Osteoblast (primary cell): ENCODE measurements at regions not wholly inside any gene's neighbourhood (a gene's known extent, or its start where the extent isn't known, plus 50 kb on each side); places are given as distances from the start of the nearest gene placed in this dataset.

ENCODE experiments used
- DNase-seq: peaks from one replicate; pipeline ENCODE4 v3.0.0; 2011; ENCODE audit warnings: low spot score, mixed read lengths; ENCODE audit not compliant: insufficient read length; ENCODE audit errors: missing footprints
- H2AFZ ChIP-seq: 2 replicates; pipeline ENCODE4 v1.6.0; 2011; ENCODE audit warnings: mild to moderate bottlenecking, low read length
- H3K27ac ChIP-seq: 2 replicates; pipeline ENCODE4 v1.5.1; 2011; ENCODE audit warnings: mild to moderate bottlenecking, low read depth, low read length, moderate library complexity
- H3K27me3 ChIP-seq: 2 replicates; pipeline ENCODE4 v1.6.0; 2012; ENCODE audit warnings: mild to moderate bottlenecking, control low read depth, inconsistent platforms, low read length, moderate library complexity; ENCODE audit not compliant: insufficient read depth
- H3K36me3 ChIP-seq: 2 replicates; pipeline ENCODE4 v1.5.1; 2011; ENCODE audit warnings: mild to moderate bottlenecking, low read length, control low read depth, moderate library complexity; ENCODE audit not compliant: insufficient read depth
- H3K4me1 ChIP-seq: 2 replicates; pipeline ENCODE4 v1.5.1; 2011; ENCODE audit warnings: mild to moderate bottlenecking, low read length, control low read depth, moderate library complexity; ENCODE audit not compliant: insufficient read depth
- H3K4me2 ChIP-seq: 2 replicates; pipeline ENCODE4 v1.6.0; 2011; ENCODE audit warnings: mild to moderate bottlenecking, low read length; ENCODE audit not compliant: insufficient read depth
- H3K4me3 ChIP-seq: fragments of 200-600 bp; sonication (generic); 3 replicates; pipeline ENCODE4 v1.5.1; 2012; ENCODE audit warnings: mild to moderate bottlenecking, low read length, inconsistent platforms; ENCODE audit not compliant: insufficient read depth
- H3K79me2 ChIP-seq: 2 replicates; pipeline ENCODE4 v1.6.0; 2012; ENCODE audit warnings: mild to moderate bottlenecking, low read length, control low read depth, inconsistent platforms; ENCODE audit not compliant: insufficient read depth
- H3K9me3 ChIP-seq: 2 replicates; pipeline ENCODE4 v1.5.1; 2011; ENCODE audit warnings: low read depth, low read length, control low read depth
- H4K20me1 ChIP-seq: 2 replicates; pipeline ENCODE4 v1.6.0; 2012; ENCODE audit warnings: mild to moderate bottlenecking, low read length, control low read depth; ENCODE audit not compliant: insufficient read depth
- CTCF ChIP-seq: IDR thresholded peaks from 2 replicates; pipeline ENCODE4 v1.5.1; 2011; ENCODE audit warnings: mild to moderate bottlenecking, low read depth, low read length, moderate library complexity; ENCODE audit errors: extremely low read depth

- Histone ChIP-seq H3K4me3 (no peak overlapping the region), H3K4me2 (no peak overlapping the region), H3K36me3 (no peaks in the 10 kb centered on the region), H3K27me3 (no peaks in the 10 kb centered on the region), H4K20me1 (no peaks in the 10 kb centered on the region), H3K4me1 (no peaks in the 10 kb centered on the region), H3K9me3 (no peaks in the 10 kb centered on the region), H3K27ac (no peak overlapping the region), H3K79me2 (no peaks in the 10 kb centered on the region), H2AFZ (no peak overlapping the region)
- no peak for TF ChIP-seq CTCF
- DNase-seq = no peak
Observed at GRCh38 chr6:76892542-76892941, 570.7 kb downstream of the HTR1B start.

- H3K27ac ChIP-seq = no peak overlapping the region
- H3K27me3 ChIP-seq = no peaks in the 10 kb centered on the region
- no peaks in the 10 kb centered on the region for H3K36me3 ChIP-seq
- no peak overlapping the region for H2AFZ ChIP-seq
- H3K9me3 ChIP-seq = no peaks in the 10 kb centered on the region
- DNase-seq = no peak
- no peak for TF ChIP-seq CTCF
- H3K4me2 ChIP-seq = no peak overlapping the region
- peaks cover 6% of the 10 kb centered on the region for H3K4me1 ChIP-seq
- no peak overlapping the region for H3K4me3 ChIP-seq
- H3K79me2 ChIP-seq = no peaks in the 10 kb centered on the region
- H4K20me1 ChIP-seq = no peaks in the 10 kb centered on the region
Observed at GRCh38 chr6:76888351-76888750, 574.9 kb downstream of the HTR1B start.

GRCh38 chr6:76886900-76887299, 576.4 kb downstream of the HTR1B start:
- H3K9me3 ChIP-seq = no peaks in the 10 kb centered on the region
- no peaks in the 10 kb centered on the region for H3K79me2 ChIP-seq
- no peak overlapping the region for H3K27ac ChIP-seq
- no peaks in the 10 kb centered on the region for H4K20me1 ChIP-seq
- no peak overlapping the region for H3K4me3 ChIP-seq
- TF ChIP-seq CTCF = no peak
- no peak overlapping the region for H2AFZ ChIP-seq
- no peaks in the 10 kb centered on the region for H3K36me3 ChIP-seq
- peaks cover 6% of the 10 kb centered on the region for H3K4me1 ChIP-seq
- H3K27me3 ChIP-seq = no peaks in the 10 kb centered on the region
- H3K4me2 ChIP-seq = no peak overlapping the region
- DNase-seq = no peak

- H4K20me1 ChIP-seq = no peaks in the 10 kb centered on the region
- H3K4me2 ChIP-seq = peak overlapping the region; percentile 34
- DNase-seq = no peak
- H3K4me1 ChIP-seq = peaks cover 6% of the 10 kb centered on the region
- H3K27ac ChIP-seq = peak overlapping the region; percentile 34
- no peak for TF ChIP-seq CTCF
- no peak overlapping the region for H3K4me3 ChIP-seq
- H3K36me3 ChIP-seq = no peaks in the 10 kb centered on the region
- H3K27me3 ChIP-seq = no peaks in the 10 kb centered on the region
- no peak overlapping the region for H2AFZ ChIP-seq
- no peaks in the 10 kb centered on the region for H3K9me3 ChIP-seq
- no peaks in the 10 kb centered on the region for H3K79me2 ChIP-seq
Observed at GRCh38 chr6:76885861-76886301, 577.4 kb downstream of the HTR1B start.
